ENCODE measurements at regions not wholly inside any gene's neighbourhood (a gene's known extent, or its start where the extent isn't known, plus 50 kb on each side); places are given as distances from the start of the nearest gene placed in this dataset.

- DNase-seq = no peak
Measured at GRCh38 chr4:57658673-57659072, 548.5 kb upstream of the IGFBP7 start.

GRCh38 chr4:57658188-57658587 is 548.0 kb upstream of the IGFBP7 start:
- DNase-seq = no peak

- no peak for DNase-seq
Measured at GRCh38 chr4:57655342-57655741, 545.2 kb upstream of the IGFBP7 start.

- no peak for DNase-seq
Measured at GRCh38 chr4:57652779-57653178, 542.6 kb upstream of the IGFBP7 start.

GRCh38 chr4:57640391-57641100 is 530.4 kb upstream of the IGFBP7 start:
- no peak for DNase-seq

GRCh38 chr4:57639561-57640382 is 529.6 kb upstream of the IGFBP7 start:
- DNase-seq = no peak

- no peak for DNase-seq
Measured at GRCh38 chr4:57635910-57636309, 525.7 kb upstream of the IGFBP7 start.

GRCh38 chr4:57633212-57633859 is 523.2 kb upstream of the IGFBP7 start:
- DNase-seq = no peak

GRCh38 chr4:57632564-57632963 is 522.4 kb upstream of the IGFBP7 start:
- DNase-seq = no peak

- no peak for DNase-seq
Measured at GRCh38 chr4:57631147-57631546, 521.0 kb upstream of the IGFBP7 start.

GRCh38 chr4:57628004-57628403 is 517.8 kb upstream of the IGFBP7 start:
- no peak for DNase-seq

- no peak for DNase-seq
Measured at GRCh38 chr4:57614257-57614932, 504.2 kb upstream of the IGFBP7 start.

GRCh38 chr4:57612279-57612678 is 502.1 kb upstream of the IGFBP7 start:
- DNase-seq = no peak

GRCh38 chr4:57607566-57608180 is 497.5 kb upstream of the IGFBP7 start:
- DNase-seq = no peak

- no peak for DNase-seq
Measured at GRCh38 chr4:57605376-57605775, 495.2 kb upstream of the IGFBP7 start.

GRCh38 chr4:57602141-57602540 is 492.0 kb upstream of the IGFBP7 start:
- no peak for DNase-seq

- DNase-seq = no peak
Measured at GRCh38 chr4:57591073-57591472, 480.9 kb upstream of the IGFBP7 start.

- DNase-seq = no peak
Measured at GRCh38 chr4:57588557-57588956, 478.4 kb upstream of the IGFBP7 start.

- no peak for DNase-seq
Measured at GRCh38 chr4:57580710-57581599, 470.8 kb upstream of the IGFBP7 start.

GRCh38 chr4:57575426-57575825 is 465.2 kb upstream of the IGFBP7 start:
- no peak for DNase-seq

- no peak for DNase-seq
Measured at GRCh38 chr4:57554556-57555092, 444.4 kb upstream of the IGFBP7 start.
